Cardiac muscle cell (in vitro differentiated cells and primary cell): ENCODE measurements at regions not wholly inside any gene's neighbourhood (a gene's known extent, or its start where the extent isn't known, plus 50 kb on each side); places are given as distances from the start of the nearest gene placed in this dataset.

Experiments used
- DNase-seq, 2 donors: peaks; one replicate each; pipeline versions ENCODE4 v3.0.0 to v3.0.0-alpha.2; 2010 to 2017; ENCODE audit warnings: low read depth in 1 of 2, low spot score in 1 of 2
- H3K27ac ChIP-seq: fragments of 200-600 bp; sonication (generic); 2 replicates; pipeline ENCODE4 v1.5.1; 2016
- H3K27me3 ChIP-seq: fragments of 200-600 bp; sonication (generic); 2 replicates; pipeline ENCODE4 v1.6.0; 2016; ENCODE audit warnings: control low read depth
- H3K36me3 ChIP-seq: fragments of 200-600 bp; sonication (generic); 2 replicates; pipeline ENCODE4 v1.5.1; 2016; ENCODE audit warnings: control low read depth
- H3K4me1 ChIP-seq: fragments of 200-600 bp; sonication (generic); 2 replicates; pipeline ENCODE4 v1.8.1; 2017; ENCODE audit warnings: low read depth, mild to moderate bottlenecking, mixed run types
- H3K4me3 ChIP-seq: fragments of 200-600 bp; sonication (generic); 2 replicates; pipeline ENCODE4 v1.5.1; 2016; ENCODE audit warnings: mild to moderate bottlenecking
- H3K9me3 ChIP-seq: fragments of 200-600 bp; sonication (generic); 2 replicates; pipeline ENCODE4 v1.5.1; 2017; ENCODE audit warnings: low read depth, mild to moderate bottlenecking, control low read depth
- CTCF ChIP-seq: IDR thresholded peaks from 2 replicates; pipeline ENCODE4 v1.5.1; 2012; ENCODE audit warnings: low read depth, mild to moderate bottlenecking, low read length

- H3K4me3 ChIP-seq = no peak overlapping the region
- TF ChIP-seq CTCF = no peak
- no peak for DNase-seq
- no peaks in the 10 kb centered on the region for H3K36me3 ChIP-seq
- no peaks in the 10 kb centered on the region for H3K9me3 ChIP-seq
- H3K27ac ChIP-seq = no peak overlapping the region
- H3K4me1 ChIP-seq = peaks cover 6% of the 10 kb centered on the region
- H3K27me3 ChIP-seq = no peaks in the 10 kb centered on the region
Measured at GRCh38 chr11:104799251-104799650, 99.0 kb downstream of the CASP12 start.

GRCh38 chr11:104798789-104799188 lies 99.5 kb downstream of the CASP12 start:
- Histone ChIP-seq H3K4me3 (no peak overlapping the region), H3K9me3 (no peaks in the 10 kb centered on the region), H3K27ac (no peak overlapping the region), H3K4me1 (peaks cover 10% of the 10 kb centered on the region), H3K36me3 (no peaks in the 10 kb centered on the region), H3K27me3 (no peaks in the 10 kb centered on the region)
- DNase-seq = no peak
- TF ChIP-seq CTCF = no peak

- no peak overlapping the region for H3K27ac ChIP-seq
- H3K4me1 ChIP-seq = peaks cover 25% of the 10 kb centered on the region
- H3K36me3 ChIP-seq = no peaks in the 10 kb centered on the region
- H3K9me3 ChIP-seq = no peaks in the 10 kb centered on the region
- DNase-seq = no peak
- TF ChIP-seq CTCF = no peak
- no peaks in the 10 kb centered on the region for H3K27me3 ChIP-seq
- H3K4me3 ChIP-seq = no peak overlapping the region
Measured at GRCh38 chr11:104796301-104796700, 102.0 kb downstream of the CASP12 start.

- Histone ChIP-seq H3K4me1 (peaks cover 25% of the 10 kb centered on the region), H3K27ac (no peak overlapping the region), H3K36me3 (no peaks in the 10 kb centered on the region), H3K27me3 (no peaks in the 10 kb centered on the region), H3K9me3 (no peaks in the 10 kb centered on the region), H3K4me3 (no peak overlapping the region)
- no peak for DNase-seq
- no peak for TF ChIP-seq CTCF
Measured at GRCh38 chr11:104795501-104796213, 102.6 kb downstream of the CASP12 start.

- Histone ChIP-seq H3K4me1 (peaks cover 25% of the 10 kb centered on the region), H3K4me3 (no peak overlapping the region), H3K27me3 (no peaks in the 10 kb centered on the region), H3K9me3 (no peaks in the 10 kb centered on the region), H3K27ac (peak overlapping the region; percentile 86), H3K36me3 (no peaks in the 10 kb centered on the region)
- TF ChIP-seq CTCF = no peak
- peak; percentile 14 to 91 for DNase-seq
Measured at GRCh38 chr11:104792861-104793260, 105.4 kb downstream of the CASP12 start.
